IMR-90 (cell line): ENCODE measurements at regions not wholly inside any gene's neighbourhood (a gene's known extent, or its start where the extent isn't known, plus 50 kb on each side); places are given as distances from the start of the nearest gene placed in this dataset.

Experiments used
- ATAC-seq: fragments of 200-7000 bp; cut with Tn5 transposase; 2 replicates; pipeline ENCODE4 v1.9.1; 2020; ENCODE audit warnings: low read depth, mild to moderate bottlenecking, moderate library complexity
- BruUV-seq: library from RNA; stranded (reverse); fragments of 400-500 nt; replicated peaks from 2 replicates; lab custom pipeline; 2021; lab: Mats Ljungman, UMichigan
- CTCF ChIA-PET: fragments of 300-600 bp; formaldehyde crosslinking; extraction: SDS; loops from one replicate; lab custom pipeline; 2021; ENCODE audit warnings: antibody characterized with exemption; lab: Yijun Ruan, JAX
- POLR2A ChIA-PET: fragments of 300-600 bp; sonication (Branson Sonifier 250); formaldehyde crosslinking; loops from one replicate; lab custom pipeline; 2022; ENCODE audit warnings: antibody characterized with exemption; ENCODE audit not compliant: unreplicated experiment; lab: Charles Lee
- DNase-seq: peaks from one replicate; pipeline ENCODE4 v3.0.0; 2013
- H2AFZ ChIP-seq: replicated peaks from 2 replicates; pipeline ENCODE3; 2013; ENCODE audit warnings: low read length, mild to moderate bottlenecking; ENCODE audit not compliant: poor library complexity
- H2AK5ac ChIP-seq: 2 replicates; pipeline ENCODE4 v1.6.1; 2013; ENCODE audit warnings: low read depth, low read length, inconsistent platforms
- H2AK9ac ChIP-seq: replicated peaks from 2 replicates; pipeline ENCODE3; 2013; ENCODE audit warnings: mild to moderate bottlenecking, low read depth, low read length, moderate library complexity; ENCODE audit not compliant: poor library complexity
- H2BK120ac ChIP-seq: 2 replicates; pipeline ENCODE4 v1.6.1; 2013; ENCODE audit warnings: low read depth, low read length, inconsistent platforms
- H2BK15ac ChIP-seq: 3 replicates; pipeline ENCODE4 v1.6.1; 2013; ENCODE audit warnings: low read depth, low read length, inconsistent platforms
- H2BK20ac ChIP-seq: 2 replicates; pipeline ENCODE4 v1.6.1; 2013; ENCODE audit warnings: low read depth, mild to moderate bottlenecking, inconsistent platforms, low read length, moderate library complexity
- H2BK5ac ChIP-seq: 2 replicates; pipeline ENCODE4 v1.6.1; 2013; ENCODE audit warnings: mild to moderate bottlenecking, low read depth, low read length, inconsistent platforms; ENCODE audit not compliant: poor library complexity, severe bottlenecking
- H3K14ac ChIP-seq: replicated peaks from 2 replicates; pipeline ENCODE4 v1.6.1; 2013; ENCODE audit warnings: low read depth, low read length, inconsistent platforms
- H3K18ac ChIP-seq: 2 replicates; pipeline ENCODE4 v1.6.1; 2013; ENCODE audit warnings: low read depth, low read length, control low read depth
- H3K23ac ChIP-seq: 2 replicates; pipeline ENCODE4 v1.6.1; 2013; ENCODE audit warnings: low read depth, low read length, inconsistent platforms
- H3K27ac ChIP-seq: 2 replicates; pipeline ENCODE4 v1.5.1; 2013; ENCODE audit warnings: mild to moderate bottlenecking, control low read depth, low read length; ENCODE audit not compliant: insufficient read depth
- H3K27me3 ChIP-seq: 2 replicates; pipeline ENCODE4 v1.6.1; 2013; ENCODE audit warnings: low read length; ENCODE audit not compliant: control insufficient read depth, insufficient read depth
- H3K36me3 ChIP-seq: 2 replicates; pipeline ENCODE4 v1.6.1; 2013; ENCODE audit warnings: low read length, mixed read lengths; ENCODE audit not compliant: control insufficient read depth, insufficient read depth
- H3K4ac ChIP-seq: 2 replicates; pipeline ENCODE4 v1.6.1; 2013; ENCODE audit warnings: low read depth, low read length, inconsistent platforms
- H3K4me1 ChIP-seq: 2 replicates; pipeline ENCODE4 v1.6.1; 2013; ENCODE audit warnings: low read length, mixed read lengths; ENCODE audit not compliant: control insufficient read depth, insufficient read depth
- H3K4me2 ChIP-seq: 2 replicates; pipeline ENCODE4 v1.6.1; 2013; ENCODE audit warnings: low read depth, mild to moderate bottlenecking, control low read depth, low read length, moderate library complexity
- H3K4me3 ChIP-seq: 2 replicates; pipeline ENCODE4 v1.5.1; 2013; ENCODE audit warnings: low read depth, mild to moderate bottlenecking, control low read depth, low read length, moderate library complexity; ENCODE audit not compliant: insufficient read depth
- H3K56ac ChIP-seq: 2 replicates; pipeline ENCODE4 v1.6.1; 2013; ENCODE audit warnings: low read length, inconsistent platforms; ENCODE audit not compliant: insufficient read depth; ENCODE audit errors: extremely low read depth
- H3K79me1 ChIP-seq, 2 experiments: 2 replicates each; pipeline ENCODE4 v1.6.1; 2013; ENCODE audit warnings: low read length in 2 of 2, inconsistent platforms in 1 of 2, low read depth in 1 of 2
- H3K9ac ChIP-seq: 2 replicates; pipeline ENCODE4 v1.6.1; 2013; ENCODE audit warnings: low read depth, low read length, control low read depth
- H3K9me1 ChIP-seq: 2 replicates; pipeline ENCODE4 v1.6.1; 2013; ENCODE audit warnings: low read length, inconsistent platforms; ENCODE audit not compliant: insufficient read depth
- H3K9me3 ChIP-seq: 2 replicates; pipeline ENCODE4 v1.6.1; 2013; ENCODE audit warnings: low read length; ENCODE audit not compliant: control insufficient read depth, insufficient read depth
- H4K20me1 ChIP-seq: 2 replicates; pipeline ENCODE4 v1.6.1; 2013; ENCODE audit warnings: low read length, inconsistent platforms; ENCODE audit not compliant: insufficient read depth
- H4K5ac ChIP-seq: 2 replicates; pipeline ENCODE4 v1.6.1; 2013; ENCODE audit warnings: mild to moderate bottlenecking, low read depth, low read length, control low read depth
- H4K8ac ChIP-seq, 2 experiments: 2 replicates each; pipeline ENCODE4 v1.6.1; 2013; ENCODE audit warnings: low read depth in 2 of 2, low read length in 2 of 2, control low read depth in 1 of 2, inconsistent platforms in 1 of 2
- H4K91ac ChIP-seq: 2 replicates; pipeline ENCODE4 v1.6.1; 2013; ENCODE audit warnings: low read depth, low read length, inconsistent platforms; ENCODE audit not compliant: insufficient read depth
- MAFK ChIP-seq: IDR thresholded peaks from 2 replicates; pipeline ENCODE4 v1.6.1; 2012; ENCODE audit warnings: low read depth, low read length, improper control_type of control experiment
- MAZ ChIP-seq: IDR thresholded peaks from 2 replicates; pipeline ENCODE4 v1.6.1; 2012; ENCODE audit warnings: low read depth, mild to moderate bottlenecking, low read length, improper control_type of control experiment, moderate library complexity, borderline replicate concordance
- MXI1 ChIP-seq: IDR thresholded peaks from 2 replicates; pipeline ENCODE4 v1.6.1; 2012; ENCODE audit warnings: low read depth, mild to moderate bottlenecking, low read length, moderate library complexity, borderline replicate concordance
- NFE2L2 ChIP-seq: fragments of 150-350 bp; IDR thresholded peaks from 2 replicates; pipeline ENCODE4 v1.6.1; 2016; ENCODE audit warnings: low read depth, mild to moderate bottlenecking, low read length
- POLR2A ChIP-seq: IDR thresholded peaks from 2 replicates; pipeline ENCODE4 v1.6.1; 2012; ENCODE audit warnings: mild to moderate bottlenecking, low read depth, low read length
- RAD21 ChIP-seq: IDR thresholded peaks from 2 replicates; pipeline ENCODE4 v1.6.1; 2012; ENCODE audit warnings: low read length, improper control_type of control experiment
- RFX5 ChIP-seq: IDR thresholded peaks from 2 replicates; pipeline ENCODE4 v1.8.0; 2012; ENCODE audit warnings: low read depth, mild to moderate bottlenecking, low read length, moderate library complexity
- SMC3 ChIP-seq: fragments of 150-350 bp; IDR thresholded peaks from 2 replicates; pipeline ENCODE4 v1.6.1; 2016; ENCODE audit warnings: low read depth, mild to moderate bottlenecking, antibody characterized with exemption, low read length, moderate library complexity
- WGBS, 2 experiments: methylation state at CpG; one replicate each; pipeline versions ENCODE4 v1.1.5 to v1.1.7; 2013; ENCODE audit warnings: missing lambda C conversion rate in 2 of 2; ENCODE audit not compliant: insufficient read length in 1 of 2; ENCODE audit errors: extremely low coverage in 2 of 2; 5-methylcytosine and 5-hydroxymethylcytosine counted together
- dilution Hi-C: fragments of 300-500 bp; cut with HindIII; formaldehyde crosslinking; loops from one replicate; pipeline ENCODE4 v1.14.3; 2018; ENCODE audit warnings: low sequenced_read_pairs; ENCODE audit not compliant: unreplicated experiment
- in situ Hi-C: fragments of 300-500 bp; cut with MboI; formaldehyde crosslinking; loops from 3 replicates; pipeline ENCODE4 v1.14.3; 2019; ENCODE audit warnings: low sequenced_read_pairs, inconsistent platforms, mixed read lengths
- intact Hi-C: fragments of 100-400 bp; cut with micrococcal nuclease; formaldehyde crosslinking; loops from 2 replicates; pipeline ENCODE4 v1.10.0; 2022

- H3K4ac ChIP-seq = no peak overlapping the region
- H2BK15ac ChIP-seq = no peak overlapping the region
- dilution Hi-C loops (no loop called here), intact Hi-C loops (no loop called here), in situ Hi-C loops (no loop called here)
- H2BK120ac ChIP-seq = no peak overlapping the region
- H3K27ac ChIP-seq = no peak overlapping the region
- TF ChIP-seq SMC3 = no peak
- no peak for TF ChIP-seq MXI1
- no peak for TF ChIP-seq RAD21
- no peak for TF ChIP-seq RFX5
- TF ChIP-seq MAFK = no peak
- TF ChIP-seq NFE2L2 = no peak
- no peak for TF ChIP-seq MAZ
- TF ChIP-seq POLR2A = no peak
- no peaks in the 10 kb centered on the region for H3K36me3 ChIP-seq
- H3K9me1 ChIP-seq = no peaks in the 10 kb centered on the region
- H3K56ac ChIP-seq = no peak overlapping the region
- no peak overlapping the region for H2AK5ac ChIP-seq
- H3K79me1 ChIP-seq = no peaks in the 10 kb centered on the region
- no peak overlapping the region for H4K8ac ChIP-seq
- H2BK20ac ChIP-seq = no peak overlapping the region
- no peaks in the 10 kb centered on the region for H3K4me1 ChIP-seq
- ChIA-PET CTCF (interaction anchor here (0.8 kb wide), 1 partner anchor 9 kb away, joined by 4 read pairs; no protein-coding TSS in a partner anchor), POLR2A (no interaction called here)
- 8% methylated on average over 1 of the region's 3 CpGs; no CpG with 5 or more reads in 1 of the 2 experiments for WGBS, 2 experiments
- no peak overlapping the region for H2BK5ac ChIP-seq
- H3K4me2 ChIP-seq = no peak overlapping the region
- BruUV-seq = no TSS peak
- H3K23ac ChIP-seq = no peak overlapping the region
- no peak overlapping the region for H3K4me3 ChIP-seq
- H3K9ac ChIP-seq = no peak overlapping the region
- no peak overlapping the region for H2AK9ac ChIP-seq
- H4K5ac ChIP-seq = no peak overlapping the region
- no peak for ATAC-seq
- no peaks in the 10 kb centered on the region for H3K27me3 ChIP-seq
- H2AFZ ChIP-seq = no peak overlapping the region
- H3K18ac ChIP-seq = no peak overlapping the region
- no peaks in the 10 kb centered on the region for H4K20me1 ChIP-seq
- no peak overlapping the region for H3K14ac ChIP-seq
- H3K9me3 ChIP-seq = peaks cover 9% of the 10 kb centered on the region; the same call in 1 of the 2 replicates
- DNase-seq = no peak
- H4K91ac ChIP-seq = no peak overlapping the region
Observed at GRCh38 chr16:9306753-9307152, 215.3 kb downstream of the HAPSTR1 start.
